Small intestine (tissue), 7 donors: ENCODE measurements at regions not wholly inside any gene's neighbourhood (a gene's known extent, or its start where the extent isn't known, plus 50 kb on each side); places are given as distances from the start of the nearest gene placed in this dataset.

Source experiments
- DNase-seq, 2 donors: peaks; one replicate each; pipeline versions ENCODE4 v3.0.0 to v3.0.0-alpha.2; 2013
- FAIRE-seq: peaks from 2 replicates; lab custom pipeline; 2012; peaks lifted over from hg19 to GRCh38; lab: Jason Lieb, UNC
- H3K27ac ChIP-seq, 3 donors: one replicate each; pipeline ENCODE4 v1.5.1; 2013; ENCODE audit warnings: low read length in 2 of 3, mild to moderate bottlenecking in 2 of 3, control low read depth in 1 of 3, inconsistent platforms in 1 of 3, low read depth in 1 of 3, moderate library complexity in 1 of 3
- H3K27me3 ChIP-seq, 3 donors: one replicate each; pipeline ENCODE4 v1.6.1; 2013; ENCODE audit warnings: low read length in 3 of 3, inconsistent platforms in 1 of 3; ENCODE audit not compliant: control insufficient read depth in 3 of 3, insufficient read depth in 3 of 3
- H3K36me3 ChIP-seq, 3 donors: one replicate each; pipeline ENCODE4 v1.6.1; 2013; ENCODE audit warnings: low read length in 3 of 3, inconsistent platforms in 1 of 3, low read depth in 1 of 3, mild to moderate bottlenecking in 1 of 3, moderate library complexity in 1 of 3; ENCODE audit not compliant: control insufficient read depth in 3 of 3, insufficient read depth in 2 of 3
- H3K4me1 ChIP-seq, 3 donors: one replicate each; pipeline ENCODE4 v1.6.1; 2013; ENCODE audit warnings: low read length in 2 of 3, inconsistent platforms in 1 of 3, low read depth in 1 of 3, mild to moderate bottlenecking in 1 of 3, moderate library complexity in 1 of 3; ENCODE audit not compliant: control insufficient read depth in 3 of 3, insufficient read depth in 2 of 3
- H3K4me3 ChIP-seq, 3 donors: one replicate each; pipeline ENCODE4 v1.5.1; 2013; ENCODE audit warnings: low read length in 3 of 3, control low read depth in 1 of 3, inconsistent platforms in 1 of 3, low read depth in 1 of 3, mild to moderate bottlenecking in 1 of 3, moderate library complexity in 1 of 3
- H3K9me3 ChIP-seq, 2 donors: one replicate each; pipeline ENCODE4 v1.6.1; 2013; ENCODE audit warnings: low read depth in 1 of 2, low read length in 1 of 2; ENCODE audit not compliant: control insufficient read depth in 2 of 2, insufficient read depth in 1 of 2
- WGBS, 3 donors: extraction: QIAGEN DNeasy Blood & Tissue Kit; methylation state at CpG; one replicate each; pipeline ENCODE4 v1.1.7; 2013; 5-methylcytosine and 5-hydroxymethylcytosine counted together
- donor health status: healthy with polysubstance abuse.
- donor health status: control.
- donor health status: control.
- donor health status: Bipolar disorder and iron deficiency.
- donor health status: healthy.

GRCh38 chr5:88370824-88371223 is 102.2 kb upstream of the TMEM161B start:
- no peak for FAIRE-seq
- DNase-seq = no peak
- H3K27me3 ChIP-seq = no peaks in the 10 kb centered on the region
- H3K27ac ChIP-seq = no peak overlapping the region
- no peak overlapping the region for H3K4me3 ChIP-seq
- H3K4me1 ChIP-seq = no peaks in the 10 kb centered on the region
- no peaks in the 10 kb centered on the region for H3K9me3 ChIP-seq
- H3K36me3 ChIP-seq = no peaks in the 10 kb centered on the region

- DNase-seq (no peak), FAIRE-seq (no peak)
- no peaks in the 10 kb centered on the region for H3K36me3 ChIP-seq
- H3K27ac ChIP-seq = no peak overlapping the region
- no peaks in the 10 kb centered on the region for H3K4me1 ChIP-seq
- H3K9me3 ChIP-seq = no peaks in the 10 kb centered on the region
- 77 to 87% (median 83%) methylated on average over 2 of the region's 2 CpGs for WGBS, 3 donors
- H3K27me3 ChIP-seq = no peaks in the 10 kb centered on the region
- H3K4me3 ChIP-seq = no peak overlapping the region
Observed at GRCh38 chr5:88368201-88368600, 99.6 kb upstream of the TMEM161B start.

GRCh38 chr5:88364991-88365390 is 96.3 kb upstream of the TMEM161B start:
- no peaks in the 10 kb centered on the region for H3K27me3 ChIP-seq
- H3K4me3 ChIP-seq = no peak overlapping the region
- DNase-seq = no peak
- H3K36me3 ChIP-seq = no peaks in the 10 kb centered on the region
- no peaks in the 10 kb centered on the region for H3K9me3 ChIP-seq
- no peaks in the 10 kb centered on the region for H3K4me1 ChIP-seq
- WGBS, 3 donors = 32 to 70% (median 44%) methylated on average over 4 of the region's 4 CpGs
- H3K27ac ChIP-seq = no peak overlapping the region
- no peak for FAIRE-seq

- no peak overlapping the region for H3K4me3 ChIP-seq
- no peaks in the 10 kb centered on the region for H3K36me3 ChIP-seq
- no peak for FAIRE-seq
- no peak overlapping the region for H3K27ac ChIP-seq
- no peaks in the 10 kb centered on the region for H3K4me1 ChIP-seq
- no peak for DNase-seq
- WGBS, 3 donors = 76 to 96% (median 88%) methylated on average over 1 of the region's 1 CpG
- no peaks in the 10 kb centered on the region for H3K27me3 ChIP-seq
- H3K9me3 ChIP-seq = no peaks in the 10 kb centered on the region
Observed at GRCh38 chr5:88355490-88356050, 86.9 kb upstream of the TMEM161B start.

- Histone ChIP-seq H3K27me3 (no peaks in the 10 kb centered on the region), H3K4me1 (no peaks in the 10 kb centered on the region), H3K9me3 (no peaks in the 10 kb centered on the region), H3K27ac (no peak overlapping the region), H3K36me3 (no peaks in the 10 kb centered on the region), H3K4me3 (no peak overlapping the region)
- DNase-seq = no peak
- no peak for FAIRE-seq
- 79 to 84% (median 83%) methylated on average over 4 of the region's 4 CpGs for WGBS, 3 donors
Observed at GRCh38 chr5:88325868-88326267, 57.2 kb upstream of the TMEM161B start.

- FAIRE-seq = no peak
- WGBS, 3 donors = 88 to 94% (median 94%) methylated on average over 3 of the region's 3 CpGs
- Histone ChIP-seq H3K4me3 (no peak overlapping the region), H3K4me1 (no peaks in the 10 kb centered on the region), H3K27me3 (no peaks in the 10 kb centered on the region), H3K27ac (no peak overlapping the region), H3K36me3 (no peaks in the 10 kb centered on the region), H3K9me3 (no peaks in the 10 kb centered on the region)
- no peak for DNase-seq
Observed at GRCh38 chr5:88322785-88323184, 54.1 kb upstream of the TMEM161B start.
